ENCODE measurements at regions not wholly inside any gene's neighbourhood (a gene's known extent, or its start where the extent isn't known, plus 50 kb on each side); places are given as distances from the start of the nearest gene placed in this dataset.

DNA sequence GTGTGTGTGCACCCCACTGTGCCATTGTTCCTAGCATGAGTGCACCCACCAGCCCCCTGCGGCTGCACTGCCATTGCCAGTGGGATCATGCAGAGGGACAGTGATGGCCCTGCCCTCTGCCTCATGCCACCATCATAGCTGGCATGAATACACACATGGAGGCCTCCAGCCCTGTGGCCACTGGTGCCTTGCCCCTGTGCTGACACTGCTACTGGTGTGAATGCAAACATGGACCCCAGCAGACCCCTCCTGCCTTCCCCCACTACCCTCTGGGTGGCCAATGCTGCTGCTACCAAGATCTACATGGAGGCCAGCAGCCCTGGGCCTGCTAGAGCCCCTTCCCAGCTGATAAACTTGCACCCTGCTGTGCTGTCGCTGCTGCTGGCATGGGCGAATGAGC, 995.5 kb upstream of the GOT2 start:
- Histone ChIP-seq H3K27ac (ENCODE audit: low read depth in 1 of 2, low read length in 2 of 2) (no peak overlapping the region), H3K9ac (ENCODE audit: low read depth in 1 of 2, low read length in 2 of 2) (no peak overlapping the region), H3K27me3 (ENCODE audit: control insufficient read depth in 4 of 4, insufficient read depth in 4 of 4, low read length in 3 of 4) (no peaks in the 10 kb centered on the region), H3K9me3 (ENCODE audit: control insufficient read depth in 4 of 4, low read length in 3 of 4) (no peaks in the 10 kb centered on the region), H3K36me3 (ENCODE audit: control insufficient read depth in 4 of 4, insufficient read depth in 3 of 4, low read depth in 1 of 4, low read length in 3 of 4) (no peaks in the 10 kb centered on the region), H3K4me3 (ENCODE audit: low read depth in 1 of 3, low read length in 3 of 3) (no peak overlapping the region), H3K4me1 (ENCODE audit: control insufficient read depth in 4 of 4, insufficient read depth in 4 of 4, low read length in 3 of 4) (no peaks in the 10 kb centered on the region)
- TF ChIP-seq TAF1 (conservative IDR thresholded peaks at IDR 0.05) (no peak), EGR1 (IDR thresholded peaks at IDR 0.05; ENCODE audit: low read depth in 2 of 2) (no peak), RAD21 (IDR thresholded peaks at IDR 0.05) (no peak), FOXA2 (IDR thresholded peaks at IDR 0.05) (no peak), JUND (IDR thresholded peaks at IDR 0.05) (no peak)
- TF ChIP-seq, protein P1, sequence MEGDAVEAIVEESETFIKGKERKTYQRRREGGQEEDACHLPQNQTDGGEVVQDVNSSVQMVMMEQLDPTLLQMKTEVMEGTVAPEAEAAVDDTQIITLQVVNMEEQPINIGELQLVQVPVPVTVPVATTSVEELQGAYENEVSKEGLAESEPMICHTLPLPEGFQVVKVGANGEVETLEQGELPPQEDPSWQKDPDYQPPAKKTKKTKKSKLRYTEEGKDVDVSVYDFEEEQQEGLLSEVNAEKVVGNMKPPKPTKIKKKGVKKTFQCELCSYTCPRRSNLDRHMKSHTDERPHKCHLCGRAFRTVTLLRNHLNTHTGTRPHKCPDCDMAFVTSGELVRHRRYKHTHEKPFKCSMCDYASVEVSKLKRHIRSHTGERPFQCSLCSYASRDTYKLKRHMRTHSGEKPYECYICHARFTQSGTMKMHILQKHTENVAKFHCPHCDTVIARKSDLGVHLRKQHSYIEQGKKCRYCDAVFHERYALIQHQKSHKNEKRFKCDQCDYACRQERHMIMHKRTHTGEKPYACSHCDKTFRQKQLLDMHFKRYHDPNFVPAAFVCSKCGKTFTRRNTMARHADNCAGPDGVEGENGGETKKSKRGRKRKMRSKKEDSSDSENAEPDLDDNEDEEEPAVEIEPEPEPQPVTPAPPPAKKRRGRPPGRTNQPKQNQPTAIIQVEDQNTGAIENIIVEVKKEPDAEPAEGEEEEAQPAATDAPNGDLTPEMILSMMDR (IDR thresholded peaks at IDR 0.05; ENCODE audit: low read depth, low read length, missing input control): no peak
- 76% methylated on average over 3 of the region's 3 CpGs for WGBS
- DNase-seq (ENCODE audit: low spot score): no peak

DNA sequence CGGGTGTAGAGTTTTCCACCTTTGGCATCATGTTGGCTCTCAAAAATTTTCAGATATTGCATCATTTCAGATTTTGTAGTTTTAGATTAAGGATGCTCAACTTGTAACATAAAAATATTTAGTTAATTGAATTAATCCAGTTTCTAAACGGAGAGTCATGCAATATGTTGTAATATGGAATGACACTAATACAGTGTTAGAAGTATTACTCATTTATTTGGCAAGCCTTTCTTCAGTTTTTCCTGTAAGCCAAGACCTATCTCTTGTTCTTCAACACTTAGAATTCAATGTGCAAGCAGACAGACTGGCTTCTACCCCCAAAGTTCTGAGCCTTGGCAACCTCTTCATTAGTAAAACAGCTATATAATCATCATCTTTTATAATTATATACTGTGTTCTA, 985.0 kb upstream of the GOT2 start:
- Histone ChIP-seq H3K36me3 (ENCODE audit: control insufficient read depth in 4 of 4, insufficient read depth in 3 of 4, low read depth in 1 of 4, low read length in 3 of 4) (no peaks in the 10 kb centered on the region), H3K4me3 (ENCODE audit: low read depth in 1 of 3, low read length in 3 of 3) (no peak overlapping the region), H3K27me3 (ENCODE audit: control insufficient read depth in 4 of 4, insufficient read depth in 4 of 4, low read length in 3 of 4) (peaks cover 0 to 2% (median 0%) of the 10 kb centered on the region in 4 donors), H3K9me3 (ENCODE audit: control insufficient read depth in 4 of 4, low read length in 3 of 4) (no peaks in the 10 kb centered on the region), H3K9ac (ENCODE audit: low read depth in 1 of 2, low read length in 2 of 2) (no peak overlapping the region), H3K4me1 (ENCODE audit: control insufficient read depth in 4 of 4, insufficient read depth in 4 of 4, low read length in 3 of 4) (no peaks in the 10 kb centered on the region), H3K27ac (ENCODE audit: low read depth in 1 of 2, low read length in 2 of 2) (no peak overlapping the region)
- WGBS: 60% methylated on average over 2 of the region's 2 CpGs
- TF ChIP-seq, protein P2, sequence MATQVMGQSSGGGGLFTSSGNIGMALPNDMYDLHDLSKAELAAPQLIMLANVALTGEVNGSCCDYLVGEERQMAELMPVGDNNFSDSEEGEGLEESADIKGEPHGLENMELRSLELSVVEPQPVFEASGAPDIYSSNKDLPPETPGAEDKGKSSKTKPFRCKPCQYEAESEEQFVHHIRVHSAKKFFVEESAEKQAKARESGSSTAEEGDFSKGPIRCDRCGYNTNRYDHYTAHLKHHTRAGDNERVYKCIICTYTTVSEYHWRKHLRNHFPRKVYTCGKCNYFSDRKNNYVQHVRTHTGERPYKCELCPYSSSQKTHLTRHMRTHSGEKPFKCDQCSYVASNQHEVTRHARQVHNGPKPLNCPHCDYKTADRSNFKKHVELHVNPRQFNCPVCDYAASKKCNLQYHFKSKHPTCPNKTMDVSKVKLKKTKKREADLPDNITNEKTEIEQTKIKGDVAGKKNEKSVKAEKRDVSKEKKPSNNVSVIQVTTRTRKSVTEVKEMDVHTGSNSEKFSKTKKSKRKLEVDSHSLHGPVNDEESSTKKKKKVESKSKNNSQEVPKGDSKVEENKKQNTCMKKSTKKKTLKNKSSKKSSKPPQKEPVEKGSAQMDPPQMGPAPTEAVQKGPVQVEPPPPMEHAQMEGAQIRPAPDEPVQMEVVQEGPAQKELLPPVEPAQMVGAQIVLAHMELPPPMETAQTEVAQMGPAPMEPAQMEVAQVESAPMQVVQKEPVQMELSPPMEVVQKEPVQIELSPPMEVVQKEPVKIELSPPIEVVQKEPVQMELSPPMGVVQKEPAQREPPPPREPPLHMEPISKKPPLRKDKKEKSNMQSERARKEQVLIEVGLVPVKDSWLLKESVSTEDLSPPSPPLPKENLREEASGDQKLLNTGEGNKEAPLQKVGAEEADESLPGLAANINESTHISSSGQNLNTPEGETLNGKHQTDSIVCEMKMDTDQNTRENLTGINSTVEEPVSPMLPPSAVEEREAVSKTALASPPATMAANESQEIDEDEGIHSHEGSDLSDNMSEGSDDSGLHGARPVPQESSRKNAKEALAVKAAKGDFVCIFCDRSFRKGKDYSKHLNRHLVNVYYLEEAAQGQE (IDR thresholded peaks at IDR 0.05): no peak
- TF ChIP-seq, protein P3, sequence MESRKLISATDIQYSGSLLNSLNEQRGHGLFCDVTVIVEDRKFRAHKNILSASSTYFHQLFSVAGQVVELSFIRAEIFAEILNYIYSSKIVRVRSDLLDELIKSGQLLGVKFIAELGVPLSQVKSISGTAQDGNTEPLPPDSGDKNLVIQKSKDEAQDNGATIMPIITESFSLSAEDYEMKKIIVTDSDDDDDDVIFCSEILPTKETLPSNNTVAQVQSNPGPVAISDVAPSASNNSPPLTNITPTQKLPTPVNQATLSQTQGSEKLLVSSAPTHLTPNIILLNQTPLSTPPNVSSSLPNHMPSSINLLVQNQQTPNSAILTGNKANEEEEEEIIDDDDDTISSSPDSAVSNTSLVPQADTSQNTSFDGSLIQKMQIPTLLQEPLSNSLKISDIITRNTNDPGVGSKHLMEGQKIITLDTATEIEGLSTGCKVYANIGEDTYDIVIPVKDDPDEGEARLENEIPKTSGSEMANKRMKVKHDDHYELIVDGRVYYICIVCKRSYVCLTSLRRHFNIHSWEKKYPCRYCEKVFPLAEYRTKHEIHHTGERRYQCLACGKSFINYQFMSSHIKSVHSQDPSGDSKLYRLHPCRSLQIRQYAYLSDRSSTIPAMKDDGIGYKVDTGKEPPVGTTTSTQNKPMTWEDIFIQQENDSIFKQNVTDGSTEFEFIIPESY (IDR thresholded peaks at IDR 0.05): no peak
- TF ChIP-seq FOXA1 (IDR thresholded peaks at IDR 0.05): no peak
- TF ChIP-seq, protein P4, sequence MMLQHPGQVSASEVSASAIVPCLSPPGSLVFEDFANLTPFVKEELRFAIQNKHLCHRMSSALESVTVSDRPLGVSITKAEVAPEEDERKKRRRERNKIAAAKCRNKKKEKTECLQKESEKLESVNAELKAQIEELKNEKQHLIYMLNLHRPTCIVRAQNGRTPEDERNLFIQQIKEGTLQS (IDR thresholded peaks at IDR 0.05): no peak
- no peak for TF ChIP-seq RXRA (IDR thresholded peaks at IDR 0.05)
- no peak for TF ChIP-seq EGR1 (IDR thresholded peaks at IDR 0.05; ENCODE audit: low read depth in 2 of 2)
- no peak for TF ChIP-seq SP1 (IDR thresholded peaks at IDR 0.05)
- no peak for TF ChIP-seq HNF4A (conservative IDR thresholded peaks at IDR 0.05)
- no peak for TF ChIP-seq NR2F2 (IDR thresholded peaks at IDR 0.05)
- TF ChIP-seq HNF4G (IDR thresholded peaks at IDR 0.05): no peak
- no peak for TF ChIP-seq RAD21 (IDR thresholded peaks at IDR 0.05)
- no peak for TF ChIP-seq FOXA2 (IDR thresholded peaks at IDR 0.05)
- TF ChIP-seq, protein P1 (IDR thresholded peaks at IDR 0.05; ENCODE audit: low read depth, low read length, missing input control): no peak
- TF ChIP-seq, protein P5, sequence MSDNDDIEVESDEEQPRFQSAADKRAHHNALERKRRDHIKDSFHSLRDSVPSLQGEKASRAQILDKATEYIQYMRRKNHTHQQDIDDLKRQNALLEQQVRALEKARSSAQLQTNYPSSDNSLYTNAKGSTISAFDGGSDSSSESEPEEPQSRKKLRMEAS (IDR thresholded peaks at IDR 0.05): no peak
- no peak for TF ChIP-seq GABPA (IDR thresholded peaks at IDR 0.05 in 1 of 2, conservative IDR thresholded peaks at IDR 0.05 in 1 of 2)
- TF ChIP-seq YY1 (IDR thresholded peaks at IDR 0.05): no peak
- no peak for TF ChIP-seq TAF1 (conservative IDR thresholded peaks at IDR 0.05)
- no peak for DNase-seq (ENCODE audit: low spot score)

All from liver (tissue), 8 donors.